ENCODE measurements at regions not wholly inside any gene's neighbourhood (a gene's known extent, or its start where the extent isn't known, plus 50 kb on each side); places are given as distances from the start of the nearest gene placed in this dataset.

- TF ChIP-seq CTCF (IDR thresholded peaks at IDR 0.05): peak in 1 of 3 experiments; percentile 15
- Histone ChIP-seq H3K27ac (no peak overlapping the region), H3K4me1 (no peaks in the 10 kb centered on the region), H3K9me3 (peaks cover 0 to 12% of the 10 kb centered on the region in 2 donors), H3K4me3 (no peak overlapping the region), H3K36me3 (no peaks in the 10 kb centered on the region), H3K27me3 (no peaks in the 10 kb centered on the region)
- intact Hi-C loops (cut with DNase I): no loop called here
- no peak for DNase-seq (ENCODE audit: low spot score in 2 of 2)
Measured at GRCh38 chr1:60425528-60425927, 352.0 kb upstream of the C1orf87 start.

- TF ChIP-seq CTCF (IDR thresholded peaks at IDR 0.05): no peak
- H3K4me1 ChIP-seq: no peaks in the 10 kb centered on the region
- DNase-seq (ENCODE audit: low spot score in 2 of 2): no peak
- no peaks in the 10 kb centered on the region for H3K36me3 ChIP-seq
- intact Hi-C loops (cut with DNase I): no loop called here
- peaks cover 0 to 12% of the 10 kb centered on the region in 2 donors for H3K9me3 ChIP-seq
- no peak overlapping the region for H3K27ac ChIP-seq
- no peak overlapping the region for H3K4me3 ChIP-seq
- no peaks in the 10 kb centered on the region for H3K27me3 ChIP-seq
Measured at GRCh38 chr1:60423146-60423780, 349.7 kb upstream of the C1orf87 start.

- no peak overlapping the region for H3K27ac ChIP-seq
- H3K4me3 ChIP-seq: no peak overlapping the region
- no peaks in the 10 kb centered on the region for H3K36me3 ChIP-seq
- no peak for TF ChIP-seq CTCF (IDR thresholded peaks at IDR 0.05)
- intact Hi-C loops (cut with DNase I): no loop called here
- DNase-seq (ENCODE audit: low spot score in 2 of 2): no peak
- peaks cover 0 to 12% of the 10 kb centered on the region in 2 donors for H3K9me3 ChIP-seq
- no peaks in the 10 kb centered on the region for H3K4me1 ChIP-seq
- H3K27me3 ChIP-seq: no peaks in the 10 kb centered on the region
Measured at GRCh38 chr1:60421965-60422364, 348.4 kb upstream of the C1orf87 start.

- TF ChIP-seq CTCF (IDR thresholded peaks at IDR 0.05): no peak
- H3K27ac ChIP-seq: no peak overlapping the region
- intact Hi-C loops (cut with DNase I): no loop called here
- DNase-seq (ENCODE audit: low spot score in 2 of 2): no peak
- no peaks in the 10 kb centered on the region for H3K27me3 ChIP-seq
- no peaks in the 10 kb centered on the region for H3K36me3 ChIP-seq
- H3K4me3 ChIP-seq: no peak overlapping the region
- H3K4me1 ChIP-seq: no peaks in the 10 kb centered on the region
- peaks cover 0 to 12% of the 10 kb centered on the region in 2 donors for H3K9me3 ChIP-seq
Measured at GRCh38 chr1:60419023-60419422, 345.5 kb upstream of the C1orf87 start.

- no peak for DNase-seq (ENCODE audit: low spot score in 2 of 2)
- Histone ChIP-seq H3K9me3 (no peaks in the 10 kb centered on the region), H3K4me1 (peaks cover 0 to 5% of the 10 kb centered on the region in 2 donors), H3K36me3 (no peaks in the 10 kb centered on the region), H3K4me3 (no peak overlapping the region), H3K27me3 (no peaks in the 10 kb centered on the region), H3K27ac (no peak overlapping the region)
- intact Hi-C loops (cut with DNase I): no loop called here
- TF ChIP-seq CTCF (IDR thresholded peaks at IDR 0.05): no peak
Measured at GRCh38 chr1:60415696-60416095, 342.1 kb upstream of the C1orf87 start.

GRCh38 chr1:60413091-60413490, 339.5 kb upstream of the C1orf87 start:
- Histone ChIP-seq H3K36me3 (no peaks in the 10 kb centered on the region), H3K4me3 (no peak overlapping the region), H3K27me3 (no peaks in the 10 kb centered on the region), H3K9me3 (no peaks in the 10 kb centered on the region), H3K4me1 (peaks cover 0 to 5% of the 10 kb centered on the region in 2 donors), H3K27ac (no peak overlapping the region)
- no peak for DNase-seq (ENCODE audit: low spot score in 2 of 2)
- intact Hi-C loops (cut with DNase I): no loop called here
- TF ChIP-seq CTCF (IDR thresholded peaks at IDR 0.05): no peak
